ENCODE measurements at regions not wholly inside any gene's neighbourhood (a gene's known extent, or its start where the extent isn't known, plus 50 kb on each side); places are given as distances from the start of the nearest gene placed in this dataset.

DNA sequence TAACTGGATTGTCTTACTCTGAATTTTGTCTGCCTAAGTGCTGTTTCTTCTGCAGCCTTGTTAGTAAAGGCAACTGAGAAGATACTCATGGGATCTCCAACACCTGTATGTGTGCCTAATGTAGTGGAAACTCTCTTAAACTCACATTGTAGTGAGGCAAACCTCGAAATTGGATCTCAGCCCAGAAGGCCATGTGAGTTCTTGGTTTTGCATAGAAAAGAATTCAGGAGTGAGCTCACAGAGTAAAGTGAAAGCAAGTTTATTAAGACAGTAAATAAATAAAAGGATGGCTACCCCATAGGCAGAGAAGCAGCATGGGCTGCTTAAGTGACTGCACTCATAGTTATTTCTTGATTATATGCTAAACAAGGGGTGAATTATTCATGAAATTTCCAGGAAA lies 1344.7 kb downstream of the NCAM2 start:
- TF ChIP-seq, protein P1, sequence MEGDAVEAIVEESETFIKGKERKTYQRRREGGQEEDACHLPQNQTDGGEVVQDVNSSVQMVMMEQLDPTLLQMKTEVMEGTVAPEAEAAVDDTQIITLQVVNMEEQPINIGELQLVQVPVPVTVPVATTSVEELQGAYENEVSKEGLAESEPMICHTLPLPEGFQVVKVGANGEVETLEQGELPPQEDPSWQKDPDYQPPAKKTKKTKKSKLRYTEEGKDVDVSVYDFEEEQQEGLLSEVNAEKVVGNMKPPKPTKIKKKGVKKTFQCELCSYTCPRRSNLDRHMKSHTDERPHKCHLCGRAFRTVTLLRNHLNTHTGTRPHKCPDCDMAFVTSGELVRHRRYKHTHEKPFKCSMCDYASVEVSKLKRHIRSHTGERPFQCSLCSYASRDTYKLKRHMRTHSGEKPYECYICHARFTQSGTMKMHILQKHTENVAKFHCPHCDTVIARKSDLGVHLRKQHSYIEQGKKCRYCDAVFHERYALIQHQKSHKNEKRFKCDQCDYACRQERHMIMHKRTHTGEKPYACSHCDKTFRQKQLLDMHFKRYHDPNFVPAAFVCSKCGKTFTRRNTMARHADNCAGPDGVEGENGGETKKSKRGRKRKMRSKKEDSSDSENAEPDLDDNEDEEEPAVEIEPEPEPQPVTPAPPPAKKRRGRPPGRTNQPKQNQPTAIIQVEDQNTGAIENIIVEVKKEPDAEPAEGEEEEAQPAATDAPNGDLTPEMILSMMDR (conservative IDR thresholded peaks at IDR 0.05) = no peak
- no peak for TF ChIP-seq EZH2 (IDR thresholded peaks at IDR 0.05; ENCODE audit: low read depth)
